Activated T-helper 17 cell treated with anti-CD3 and anti-CD28 coated beads, Interleukin-2, amount 50 U/mL, for 72 hours (primary cell): ENCODE measurements at regions not wholly inside any gene's neighbourhood (a gene's known extent, or its start where the extent isn't known, plus 50 kb on each side); places are given as distances from the start of the nearest gene placed in this dataset.
"Not testable (repeated sequence)": the region's sequence is repeated elsewhere in the genome, so short reads cannot be mapped to it uniquely, and the experiment has no call there.

Experiments used
- ATAC-seq: fragments of 150-1000 bp; cut with Tn5 transposase; replicated peaks from 2 replicates; pipeline ENCODE4 v1.10.0; 2021; ENCODE audit warnings: mild to moderate bottlenecking, moderate library complexity
- H3K27ac Mint-ChIP-seq: one replicate; pipeline ENCODE4 v1.8.0; 2022; ENCODE audit warnings: mixed read lengths
- H3K27me3 Mint-ChIP-seq: one replicate; pipeline ENCODE4 v1.8.0; 2022; ENCODE audit warnings: mixed read lengths
- H3K36me3 Mint-ChIP-seq: one replicate; pipeline ENCODE4 v1.8.0; 2022; ENCODE audit warnings: low read depth, mild to moderate bottlenecking, mixed read lengths
- H3K4me1 Mint-ChIP-seq: one replicate; pipeline ENCODE4 v1.8.0; 2022; ENCODE audit warnings: mixed read lengths
- H3K4me3 Mint-ChIP-seq: one replicate; pipeline ENCODE4 v1.8.0; 2022; ENCODE audit warnings: mild to moderate bottlenecking, mixed read lengths
- H3K9me3 Mint-ChIP-seq: one replicate; pipeline ENCODE4 v1.8.0; 2022; ENCODE audit warnings: mixed read lengths

DNA sequence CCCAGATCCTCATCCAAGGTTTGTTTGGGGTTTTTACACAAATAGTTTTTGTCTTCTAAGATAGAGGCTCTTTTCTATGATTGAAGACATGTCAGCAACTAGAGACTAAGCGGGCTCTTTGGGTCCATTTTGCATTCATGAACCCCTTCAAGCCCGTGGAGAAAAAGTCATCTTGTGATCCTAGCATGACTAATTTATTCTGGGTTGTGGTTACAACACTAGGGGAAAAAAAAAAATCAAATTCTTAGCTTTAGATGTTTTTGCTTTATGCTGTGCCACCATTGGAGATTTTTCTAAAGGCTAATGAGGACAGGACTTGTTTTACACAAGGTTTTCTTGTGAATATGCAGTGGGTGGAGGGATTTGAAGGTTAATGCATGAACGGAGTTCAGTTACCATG, 440.0 kb downstream of the PCDH7 start:
- ATAC-seq, result no peak
- Mint-ChIP-seq H3K36me3 (no peaks in the 10 kb centered on the region), H3K27me3 (no peaks in the 10 kb centered on the region), H3K4me1 (no peaks in the 10 kb centered on the region), H3K27ac (no peak overlapping the region), H3K4me3 (no peak overlapping the region), H3K9me3 (peaks cover 17% of the 10 kb centered on the region)

DNA sequence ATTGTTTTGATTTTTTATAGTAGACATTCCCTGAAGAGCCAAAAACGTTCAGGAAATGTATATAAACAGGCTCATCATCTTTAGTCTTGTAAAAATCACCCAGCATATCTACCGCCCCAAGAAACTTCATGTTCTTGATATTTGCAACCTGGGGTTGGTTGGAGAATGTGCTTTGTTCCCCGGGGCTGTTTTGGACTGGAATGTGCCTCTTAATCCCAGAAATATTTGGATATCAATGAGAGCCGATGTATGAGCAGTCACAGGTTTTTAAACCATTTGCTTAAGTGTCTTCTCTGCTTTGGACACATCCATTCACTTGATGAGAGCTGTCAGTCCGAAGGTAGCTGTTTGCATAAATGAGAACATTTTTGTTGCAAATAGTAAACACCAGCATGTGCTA, 449.7 kb downstream of the PCDH7 start:
- Mint-ChIP-seq H3K27me3 (no peaks in the 10 kb centered on the region), H3K36me3 (no peaks in the 10 kb centered on the region), H3K4me3 (no peak overlapping the region), H3K27ac (no peak overlapping the region), H3K9me3 (peaks cover 11% of the 10 kb centered on the region), H3K4me1 (no peaks in the 10 kb centered on the region)
- no peak for ATAC-seq

DNA sequence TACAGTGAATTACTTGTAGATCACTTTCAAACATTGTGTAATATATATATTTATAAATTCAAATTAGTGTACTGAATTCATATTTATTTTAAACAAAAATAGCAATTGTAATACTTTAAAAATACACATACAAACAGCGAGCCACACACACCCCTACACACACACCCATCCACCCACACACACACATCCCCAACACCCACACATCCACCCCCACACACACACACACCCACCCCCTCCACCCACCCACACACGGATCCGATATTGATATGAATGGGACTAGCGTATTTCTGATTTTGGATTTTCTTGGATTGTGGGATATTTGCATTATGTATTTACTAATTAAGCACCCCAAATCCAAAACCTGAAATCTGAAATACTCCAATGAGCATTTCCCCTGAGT, 451.2 kb downstream of the PCDH7 start:
- Mint-ChIP-seq H3K36me3 (no peaks in the 10 kb centered on the region), H3K27me3 (no peaks in the 10 kb centered on the region), H3K27ac (no peak overlapping the region), H3K4me3 (no peak overlapping the region), H3K9me3 (peaks cover 8% of the 10 kb centered on the region), H3K4me1 (no peaks in the 10 kb centered on the region)
- ATAC-seq, result no peak

DNA sequence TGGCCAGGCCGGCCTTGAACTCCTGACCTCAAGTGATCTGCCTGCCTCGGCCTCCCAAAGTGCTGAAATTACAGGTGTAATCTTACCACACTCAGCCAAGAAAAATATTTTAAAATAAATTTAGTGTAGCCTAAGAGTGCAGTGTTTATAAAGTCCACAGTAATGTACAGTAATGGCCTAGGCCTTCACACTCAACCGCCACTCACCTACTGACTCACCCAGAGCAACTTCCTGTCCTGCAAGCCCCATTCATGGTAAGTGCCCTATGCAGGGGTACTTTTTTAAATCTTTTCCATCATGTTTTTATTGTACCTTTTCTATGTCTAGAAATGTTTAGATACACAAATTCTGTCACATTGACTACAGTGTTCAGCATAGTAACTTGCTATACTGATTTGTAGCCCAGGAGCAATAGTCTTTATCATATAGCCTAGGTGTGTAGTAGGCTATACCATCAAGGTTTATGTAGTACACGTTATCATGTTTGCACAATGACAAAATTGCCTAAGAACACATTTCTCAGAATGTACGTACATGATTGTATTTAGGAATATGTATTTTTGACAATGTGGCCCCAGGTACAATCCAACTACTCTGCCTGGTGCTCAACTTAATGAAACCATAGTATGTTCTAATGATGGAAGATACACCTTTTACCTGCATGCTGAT, 455.2 kb downstream of the PCDH7 start:
- Mint-ChIP-seq H3K27ac (no peak overlapping the region), H3K36me3 (no peaks in the 10 kb centered on the region), H3K4me1 (no peaks in the 10 kb centered on the region), H3K27me3 (no peaks in the 10 kb centered on the region), H3K9me3 (peaks cover 6% of the 10 kb centered on the region), H3K4me3 (no peak overlapping the region)
- no peak for ATAC-seq

DNA sequence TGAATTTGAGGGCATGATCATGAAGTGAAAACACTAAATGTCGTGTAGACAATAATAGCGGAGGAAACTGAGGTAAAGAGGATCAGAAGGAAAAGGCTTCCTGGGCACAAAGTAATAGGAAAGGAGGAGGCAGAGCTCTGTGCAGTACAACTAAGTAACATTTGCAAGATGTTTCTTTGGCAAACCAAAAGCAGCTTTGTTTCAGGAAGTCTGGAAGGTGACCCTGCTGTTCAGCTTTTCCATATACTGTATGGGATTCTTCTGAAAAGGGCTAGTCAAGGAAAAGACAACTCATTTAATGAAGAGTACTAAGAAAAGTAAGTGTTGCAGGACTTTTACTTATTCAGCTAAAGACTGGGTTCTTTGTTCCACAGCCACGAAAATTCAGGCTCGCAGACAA, 463.1 kb downstream of the PCDH7 start:
- Mint-ChIP-seq H3K27me3 (no peaks in the 10 kb centered on the region), H3K4me1 (no peaks in the 10 kb centered on the region), H3K36me3 (no peaks in the 10 kb centered on the region), H3K4me3 (no peak overlapping the region), H3K9me3 (peaks cover 13% of the 10 kb centered on the region), H3K27ac (no peak overlapping the region)
- no peak for ATAC-seq

DNA sequence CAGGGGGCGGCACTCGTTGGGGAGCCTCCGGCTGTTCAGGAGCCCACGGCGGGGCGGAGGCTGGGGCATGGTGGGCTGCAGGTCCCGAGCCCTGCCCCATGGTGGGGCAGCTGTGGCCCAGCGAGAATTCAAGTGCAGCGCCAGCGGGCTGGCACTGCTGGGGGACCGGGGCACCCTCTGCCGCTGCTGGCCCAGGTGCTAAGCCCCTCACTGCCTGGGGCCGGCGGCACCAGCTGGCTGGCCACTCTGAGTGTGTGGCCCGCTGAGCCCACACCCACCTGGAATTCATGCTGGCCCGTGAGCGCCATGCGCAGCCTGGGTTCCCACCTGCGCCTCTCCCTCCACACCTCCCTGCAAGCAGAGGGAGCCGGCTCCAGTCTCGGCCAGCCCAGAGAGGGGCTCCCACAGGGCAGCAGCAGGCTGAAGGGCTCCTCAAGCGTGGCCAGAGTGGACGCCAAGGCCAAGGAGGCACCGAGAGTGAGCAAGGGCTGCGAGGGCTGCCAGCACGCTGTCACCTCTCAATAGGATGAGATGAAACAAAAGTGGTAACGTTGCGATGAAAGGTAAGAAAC, 464.9 kb downstream of the PCDH7 start:
- Mint-ChIP-seq H3K4me1 (no peaks in the 10 kb centered on the region), H3K36me3 (no peaks in the 10 kb centered on the region), H3K4me3 (no peak overlapping the region), H3K9me3 (peaks cover 14% of the 10 kb centered on the region), H3K27me3 (no peaks in the 10 kb centered on the region), H3K27ac (no peak overlapping the region)
- no peak for ATAC-seq

DNA sequence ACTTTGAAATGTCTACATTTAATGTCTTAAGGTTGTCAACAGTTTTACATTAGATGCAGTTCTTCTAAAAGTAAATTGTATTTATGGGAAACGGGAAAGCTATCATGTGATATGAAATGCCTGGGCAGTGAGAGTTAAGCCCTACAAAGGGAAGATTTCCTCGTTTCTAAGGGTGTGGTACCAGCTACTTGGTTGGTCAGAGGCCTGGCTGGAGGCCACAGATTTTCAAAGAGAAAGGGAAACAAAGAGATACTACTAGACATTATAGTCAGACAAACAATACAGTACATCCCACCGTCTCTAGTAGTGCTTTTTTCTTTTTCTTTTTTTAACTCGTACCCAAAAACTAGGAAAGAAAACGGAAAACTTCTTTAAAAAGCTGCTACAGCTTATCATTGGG, 467.8 kb downstream of the PCDH7 start:
- H3K27ac Mint-ChIP-seq, result no peak overlapping the region
- no peaks in the 10 kb centered on the region for H3K27me3 Mint-ChIP-seq
- peaks cover 20% of the 10 kb centered on the region for H3K9me3 Mint-ChIP-seq
- no peak overlapping the region for H3K4me3 Mint-ChIP-seq
- H3K4me1 Mint-ChIP-seq, result no peaks in the 10 kb centered on the region
- no peak for ATAC-seq
- H3K36me3 Mint-ChIP-seq, result no peaks in the 10 kb centered on the region

DNA sequence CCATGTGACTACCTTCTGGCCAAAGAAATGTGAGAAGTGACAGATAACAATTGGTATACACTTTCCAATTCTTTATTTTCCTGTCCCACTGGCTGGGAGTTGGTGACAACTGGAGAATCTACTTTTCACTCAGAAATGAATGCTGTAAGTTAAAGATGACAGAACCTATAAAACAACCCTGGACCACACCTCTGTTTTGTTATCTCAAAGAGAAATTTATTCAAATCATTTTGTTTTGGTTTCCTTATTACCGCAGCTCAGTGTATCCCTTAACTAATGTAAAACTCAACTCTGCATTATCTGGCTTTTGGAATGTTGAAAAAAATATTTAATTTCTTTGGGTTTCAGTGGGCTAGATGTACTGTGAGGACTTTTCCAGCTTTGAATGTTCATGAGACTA, 469.8 kb downstream of the PCDH7 start:
- Mint-ChIP-seq H3K27me3 (no peaks in the 10 kb centered on the region), H3K4me3 (no peak overlapping the region), H3K36me3 (no peaks in the 10 kb centered on the region), H3K4me1 (no peaks in the 10 kb centered on the region), H3K9me3 (peaks cover 19% of the 10 kb centered on the region), H3K27ac (no peak overlapping the region)
- no peak for ATAC-seq

DNA sequence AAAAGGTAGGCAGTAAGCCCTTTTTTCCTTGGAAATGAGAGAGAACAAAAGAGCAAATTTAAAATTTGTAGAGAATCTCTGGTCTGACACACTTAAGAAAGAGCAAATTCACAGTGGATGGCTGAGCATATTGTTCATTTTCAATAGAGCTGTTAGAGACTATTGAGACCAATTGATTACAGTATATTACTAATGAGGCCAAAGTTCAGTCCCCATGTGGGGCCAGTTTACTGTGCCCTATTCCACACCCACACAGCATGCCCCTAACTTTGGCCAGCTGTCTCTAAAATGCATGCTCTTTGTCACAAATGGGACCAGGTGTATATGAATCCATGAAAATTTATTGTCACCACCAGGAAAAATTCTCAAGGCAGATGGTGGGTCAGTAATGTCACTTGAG, 470.5 kb downstream of the PCDH7 start:
- ATAC-seq, result no peak

DNA sequence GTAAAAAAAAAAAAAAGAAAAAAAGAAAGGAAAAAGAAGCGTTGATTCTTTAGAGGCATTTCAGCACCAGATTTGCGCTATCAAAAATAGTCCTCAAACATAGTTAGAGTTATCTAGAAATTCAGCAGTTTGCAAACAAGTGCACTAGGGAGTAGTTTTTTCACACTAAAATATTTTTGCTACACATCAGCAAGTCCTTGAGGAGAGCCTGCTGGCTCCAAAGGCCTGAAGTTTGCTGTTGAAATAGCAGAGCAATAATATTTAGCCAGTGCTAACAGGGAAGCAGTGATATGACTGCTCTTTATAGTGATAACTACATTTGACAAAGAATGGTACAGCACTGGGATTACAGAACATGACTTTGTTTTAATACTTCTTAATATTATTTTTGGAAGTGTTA, 472.2 kb downstream of the PCDH7 start:
- Mint-ChIP-seq H3K27ac (no peak overlapping the region), H3K4me1 (no peaks in the 10 kb centered on the region), H3K4me3 (no peak overlapping the region), H3K9me3 (peaks cover 19% of the 10 kb centered on the region), H3K27me3 (no peaks in the 10 kb centered on the region), H3K36me3 (no peaks in the 10 kb centered on the region)
- ATAC-seq, result no peak

More for the DNA sequence above, 470.5 kb downstream of the PCDH7 start:
- Mint-ChIP-seq H3K27ac (no peak overlapping the region), H3K4me1 (no peaks in the 10 kb centered on the region), H3K27me3 (no peaks in the 10 kb centered on the region), H3K36me3 (no peaks in the 10 kb centered on the region), H3K9me3 (peaks cover 19% of the 10 kb centered on the region), H3K4me3 (no peak overlapping the region)

DNA sequence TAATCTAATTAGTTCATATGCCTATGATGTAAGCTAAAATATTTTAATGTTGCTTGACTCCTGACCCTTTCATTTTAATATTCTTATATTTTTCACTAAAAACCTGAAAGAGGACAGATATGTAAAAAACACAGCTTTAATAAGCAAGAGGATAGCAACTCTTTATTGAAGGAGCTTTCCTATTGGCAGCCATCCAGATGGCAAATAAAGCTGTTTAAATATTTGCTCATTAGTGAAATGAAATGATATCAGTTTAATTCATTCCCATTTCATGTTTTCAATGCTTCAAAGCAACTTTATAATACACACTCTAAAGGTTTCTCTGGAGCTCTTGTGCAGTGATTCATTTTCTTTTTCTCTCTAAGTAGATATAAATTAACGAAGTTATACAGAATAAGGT, 473.4 kb downstream of the PCDH7 start:
- Mint-ChIP-seq H3K27ac (no peak overlapping the region), H3K4me1 (no peaks in the 10 kb centered on the region), H3K36me3 (no peaks in the 10 kb centered on the region), H3K27me3 (no peaks in the 10 kb centered on the region), H3K4me3 (no peak overlapping the region), H3K9me3 (peaks cover 17% of the 10 kb centered on the region)
- ATAC-seq, result no peak

DNA sequence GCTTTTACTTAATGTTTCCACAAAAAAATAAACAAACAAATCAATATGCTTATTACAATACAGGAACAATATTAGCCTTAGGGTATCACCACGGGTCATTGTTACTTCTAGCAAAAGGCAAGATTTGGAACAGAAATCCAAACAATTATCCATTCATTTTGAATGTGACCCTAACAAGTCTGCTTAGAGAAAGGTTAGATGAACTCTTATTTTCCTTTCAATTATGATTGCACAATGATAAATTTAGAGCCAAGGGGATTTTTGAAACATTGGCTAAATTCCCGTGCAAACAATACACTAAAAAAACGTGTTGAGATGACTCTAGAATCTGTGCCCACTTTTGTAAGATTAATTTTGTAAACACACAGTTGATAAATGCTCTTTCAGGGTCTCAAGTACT, 474.7 kb downstream of the PCDH7 start:
- peaks cover 18% of the 10 kb centered on the region for H3K9me3 Mint-ChIP-seq
- no peaks in the 10 kb centered on the region for H3K36me3 Mint-ChIP-seq
- no peaks in the 10 kb centered on the region for H3K4me1 Mint-ChIP-seq
- no peaks in the 10 kb centered on the region for H3K27me3 Mint-ChIP-seq
- no peak overlapping the region for H3K27ac Mint-ChIP-seq
- no peak for ATAC-seq
- no peak overlapping the region for H3K4me3 Mint-ChIP-seq

DNA sequence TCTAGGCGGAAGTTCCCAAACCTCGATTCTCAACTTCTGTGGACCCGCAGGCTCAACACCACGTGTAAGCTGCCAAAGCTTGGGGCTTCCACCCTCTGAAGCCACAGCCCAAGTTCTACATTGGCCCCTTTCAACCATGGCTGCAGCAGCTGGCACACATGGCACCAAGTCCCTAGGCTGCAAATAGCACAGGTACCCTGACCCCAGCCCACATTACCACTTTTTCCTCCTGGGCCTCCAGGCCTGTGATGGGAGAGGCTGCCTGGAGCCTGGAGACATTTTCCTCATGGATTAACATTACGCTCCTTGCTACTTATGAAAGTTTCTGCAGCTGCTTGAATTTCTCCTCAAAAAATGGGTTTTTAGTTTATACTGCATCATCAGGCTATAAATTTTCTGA, 479.5 kb downstream of the PCDH7 start:
- Mint-ChIP-seq H3K4me1 (no peaks in the 10 kb centered on the region), H3K9me3 (peaks cover 10% of the 10 kb centered on the region), H3K27ac (no peak overlapping the region), H3K4me3 (no peak overlapping the region), H3K36me3 (no peaks in the 10 kb centered on the region), H3K27me3 (no peaks in the 10 kb centered on the region)
- ATAC-seq, result no peak

DNA sequence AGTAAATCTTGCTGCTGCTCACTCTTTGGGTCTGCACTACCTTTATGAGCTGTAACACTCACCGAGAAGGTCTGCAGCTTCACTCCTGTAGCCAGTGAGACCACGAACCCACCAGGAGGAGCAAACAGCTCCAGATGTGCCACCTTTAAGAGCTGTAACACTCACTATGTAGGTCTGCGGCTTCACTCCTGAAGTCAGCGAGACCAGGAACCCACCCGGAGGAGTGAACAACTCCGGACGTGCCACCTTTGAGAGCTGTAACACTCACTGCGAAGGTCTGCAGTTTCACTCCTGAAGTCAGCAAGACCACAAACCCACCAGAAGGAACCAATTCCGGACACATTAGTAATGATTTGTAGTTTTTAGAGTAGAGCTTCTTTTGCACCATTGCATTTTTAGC, 481.9 kb downstream of the PCDH7 start:
- H3K36me3 Mint-ChIP-seq, H3K4me3 Mint-ChIP-seq, H3K27me3 Mint-ChIP-seq, H3K27ac Mint-ChIP-seq, H3K4me1 Mint-ChIP-seq, ATAC-seq: not testable (repeated sequence)
- H3K9me3 Mint-ChIP-seq, result peaks cover 10% of the 10 kb centered on the region

DNA sequence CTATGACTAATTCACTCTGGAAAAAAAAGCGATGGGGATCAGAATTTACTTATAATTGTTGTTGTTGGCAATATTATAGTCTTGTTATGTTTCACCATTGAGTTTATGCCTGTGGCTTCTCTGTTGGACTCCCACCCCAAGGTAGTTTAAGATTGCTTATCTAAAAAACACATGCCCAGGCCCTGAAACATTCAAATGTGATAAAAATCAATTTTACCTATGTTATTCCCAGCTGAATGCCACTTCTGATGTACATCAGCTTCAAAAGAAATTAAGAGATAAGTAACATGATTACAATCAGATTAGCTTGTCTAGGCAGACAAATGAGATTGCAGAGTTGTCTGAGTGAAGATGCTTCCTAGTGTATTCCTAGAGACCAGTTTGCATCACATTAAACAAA, 484.7 kb downstream of the PCDH7 start:
- Mint-ChIP-seq H3K4me3 (no peak overlapping the region), H3K4me1 (no peaks in the 10 kb centered on the region), H3K9me3 (peaks cover 6% of the 10 kb centered on the region), H3K27me3 (no peaks in the 10 kb centered on the region), H3K27ac (no peak overlapping the region), H3K36me3 (no peaks in the 10 kb centered on the region)
- no peak for ATAC-seq

DNA sequence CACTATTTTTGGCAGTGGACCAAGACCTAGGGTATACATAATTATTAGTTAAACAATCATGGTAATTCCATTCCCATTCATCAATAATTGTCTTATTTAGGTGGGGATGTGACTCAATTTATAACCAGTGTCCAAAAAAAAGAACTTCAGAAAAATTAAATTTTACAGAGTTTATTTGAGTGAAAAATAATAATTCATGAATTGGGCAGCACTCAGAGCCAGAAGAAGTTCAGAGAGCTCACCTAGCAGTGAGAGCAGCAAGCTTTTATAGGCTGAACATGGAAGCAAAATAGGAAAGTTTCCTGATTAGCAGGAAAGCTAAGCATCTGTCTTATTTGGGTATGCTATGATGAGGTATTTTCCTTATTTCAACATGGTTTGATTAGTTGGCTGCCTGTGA, 500.8 kb downstream of the PCDH7 start:
- no peak for ATAC-seq
- Mint-ChIP-seq H3K4me3 (no peak overlapping the region), H3K27me3 (no peaks in the 10 kb centered on the region), H3K36me3 (no peaks in the 10 kb centered on the region), H3K9me3 (no peaks in the 10 kb centered on the region), H3K27ac (no peak overlapping the region), H3K4me1 (no peaks in the 10 kb centered on the region)
